Lower lobe of right lung (tissue), 2 donors: ENCODE measurements at regions not wholly inside any gene's neighbourhood (a gene's known extent, or its start where the extent isn't known, plus 50 kb on each side); places are given as distances from the start of the nearest gene placed in this dataset.

ENCODE experiments used
- ATAC-seq, 2 donors: fragments of 200-7000 bp; cut with Tn5 transposase; one replicate each; pipeline ENCODE4 v1.9.1; 2020 to 2022; ENCODE audit warnings: mild to moderate bottlenecking in 2 of 2, moderate library complexity in 2 of 2
- DNase-seq: peaks from one replicate; pipeline ENCODE4 v3.0.0-alpha.2; 2020
- H3K27ac ChIP-seq: fragments of 200-600 bp; one replicate; pipeline ENCODE4 v1.8.0; 2022
- H3K27me3 ChIP-seq: fragments of 200-600 bp; one replicate; pipeline ENCODE4 v1.8.0; 2022; ENCODE audit warnings: low read depth
- H3K36me3 ChIP-seq: fragments of 200-600 bp; one replicate; pipeline ENCODE4 v1.8.0; 2022; ENCODE audit warnings: mild to moderate bottlenecking
- H3K4me1 ChIP-seq: fragments of 200-600 bp; one replicate; pipeline ENCODE4 v1.8.0; 2022
- H3K4me3 ChIP-seq: fragments of 200-600 bp; one replicate; pipeline ENCODE4 v1.8.0; 2022; ENCODE audit warnings: mild to moderate bottlenecking
- H3K9me3 ChIP-seq: fragments of 200-600 bp; one replicate; pipeline ENCODE4 v1.8.0; 2022
- intact Hi-C: fragments of 100-400 bp; cut with DNase I; formaldehyde crosslinking; loops from one replicate; pipeline ENCODE4 v1.11.0; 2022
- TF ChIP-seq, protein P1 (sequence below): fragments of 200-600 bp; IDR thresholded peaks from one replicate; pipeline ENCODE4 v1.8.0; 2022; ENCODE audit warnings: antibody characterized with exemption, mild to moderate bottlenecking
- donor health status: DM: no; HTN: yes; CAD: no; lungs with severe emphysema.

DNA sequence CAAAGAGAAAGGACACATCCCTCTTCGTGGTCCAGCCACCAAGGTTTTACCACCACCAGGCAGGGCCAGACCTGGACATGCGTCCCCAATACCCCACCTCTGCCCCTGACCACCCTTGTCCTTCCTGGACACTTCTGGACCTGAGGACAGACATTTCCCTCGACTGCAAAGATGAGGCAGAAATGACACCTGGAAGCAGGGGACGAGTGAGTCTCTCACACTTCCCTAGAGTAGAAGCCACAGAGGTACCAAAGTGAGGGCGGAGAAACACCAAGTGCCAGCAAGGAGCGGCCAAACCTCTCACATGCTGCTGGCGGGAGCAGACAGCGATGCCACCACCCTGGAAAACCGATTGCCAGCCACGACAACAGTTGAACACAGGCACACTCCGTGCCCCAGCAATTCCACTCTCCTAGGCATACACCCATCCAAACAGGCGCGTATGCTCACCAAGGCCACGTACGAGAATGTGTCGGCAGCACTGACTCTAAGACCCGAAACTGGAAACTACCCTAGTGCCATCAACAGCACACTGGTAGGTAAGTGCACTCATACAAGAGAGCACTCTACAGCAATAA is 207.0 kb upstream of the NSMCE3 start:
- DNase-seq (no peak), ATAC-seq (no peak)
- TF ChIP-seq, protein P1, sequence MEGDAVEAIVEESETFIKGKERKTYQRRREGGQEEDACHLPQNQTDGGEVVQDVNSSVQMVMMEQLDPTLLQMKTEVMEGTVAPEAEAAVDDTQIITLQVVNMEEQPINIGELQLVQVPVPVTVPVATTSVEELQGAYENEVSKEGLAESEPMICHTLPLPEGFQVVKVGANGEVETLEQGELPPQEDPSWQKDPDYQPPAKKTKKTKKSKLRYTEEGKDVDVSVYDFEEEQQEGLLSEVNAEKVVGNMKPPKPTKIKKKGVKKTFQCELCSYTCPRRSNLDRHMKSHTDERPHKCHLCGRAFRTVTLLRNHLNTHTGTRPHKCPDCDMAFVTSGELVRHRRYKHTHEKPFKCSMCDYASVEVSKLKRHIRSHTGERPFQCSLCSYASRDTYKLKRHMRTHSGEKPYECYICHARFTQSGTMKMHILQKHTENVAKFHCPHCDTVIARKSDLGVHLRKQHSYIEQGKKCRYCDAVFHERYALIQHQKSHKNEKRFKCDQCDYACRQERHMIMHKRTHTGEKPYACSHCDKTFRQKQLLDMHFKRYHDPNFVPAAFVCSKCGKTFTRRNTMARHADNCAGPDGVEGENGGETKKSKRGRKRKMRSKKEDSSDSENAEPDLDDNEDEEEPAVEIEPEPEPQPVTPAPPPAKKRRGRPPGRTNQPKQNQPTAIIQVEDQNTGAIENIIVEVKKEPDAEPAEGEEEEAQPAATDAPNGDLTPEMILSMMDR, result no peak

GRCh38 chr15:29475096-29475495 is 205.5 kb upstream of the NSMCE3 start:
- TF ChIP-seq, protein P1, result no peak
- no peak overlapping the region for H3K4me3 ChIP-seq
- no peak overlapping the region for H3K27ac ChIP-seq
- intact Hi-C loops, result no loop called here
- no peaks in the 10 kb centered on the region for H3K27me3 ChIP-seq
- H3K4me1 ChIP-seq, result no peaks in the 10 kb centered on the region
- H3K36me3 ChIP-seq, result no peaks in the 10 kb centered on the region
- no peaks in the 10 kb centered on the region for H3K9me3 ChIP-seq
- DNase-seq, result no peak
- no peak for ATAC-seq

More for the DNA sequence above, 207.0 kb upstream of the NSMCE3 start:
- no peaks in the 10 kb centered on the region for H3K36me3 ChIP-seq
- H3K27ac ChIP-seq, result no peak overlapping the region
- intact Hi-C loops, result no loop called here
- H3K4me3 ChIP-seq, result no peak overlapping the region
- H3K27me3 ChIP-seq, result no peaks in the 10 kb centered on the region
- no peaks in the 10 kb centered on the region for H3K4me1 ChIP-seq
- H3K9me3 ChIP-seq, result no peaks in the 10 kb centered on the region

DNA sequence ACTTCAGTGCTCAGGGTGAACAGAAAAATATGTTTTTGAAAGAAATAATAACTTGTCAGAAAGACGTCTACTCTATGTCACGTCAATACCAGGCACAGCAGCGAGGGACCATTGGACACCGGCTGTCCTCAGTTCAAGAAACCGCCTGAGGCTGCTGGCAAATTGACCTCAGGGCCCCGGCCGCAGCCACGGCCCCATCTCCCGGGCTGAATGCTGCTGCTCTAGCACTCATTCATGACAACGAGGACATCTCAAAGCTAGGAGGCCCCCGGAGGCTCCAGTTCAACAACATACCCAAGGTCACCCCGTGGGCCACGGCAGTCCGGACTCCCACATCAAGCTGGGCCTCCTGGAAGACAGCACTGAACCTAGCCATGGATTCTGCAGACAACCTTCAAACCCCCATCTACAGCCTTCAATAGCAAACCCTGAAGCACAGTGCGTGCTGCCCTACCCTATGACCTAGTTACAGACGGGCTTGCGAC is 204.0 kb upstream of the NSMCE3 start:
- ATAC-seq (no peak), DNase-seq (no peak)
- TF ChIP-seq, protein P1, result no peak
- Histone ChIP-seq H3K27ac (no peak overlapping the region), H3K4me1 (no peaks in the 10 kb centered on the region), H3K36me3 (no peaks in the 10 kb centered on the region), H3K9me3 (no peaks in the 10 kb centered on the region), H3K27me3 (no peaks in the 10 kb centered on the region), H3K4me3 (no peak overlapping the region)
- intact Hi-C loops, result no loop called here

- Histone ChIP-seq H3K36me3 (no peaks in the 10 kb centered on the region), H3K4me1 (no peaks in the 10 kb centered on the region), H3K27ac (no peak overlapping the region), H3K9me3 (no peaks in the 10 kb centered on the region), H3K4me3 (no peak overlapping the region), H3K27me3 (no peaks in the 10 kb centered on the region)
- ATAC-seq, result peak in 1 of 2 donors; percentile 11
- intact Hi-C loops, result no loop called here
- TF ChIP-seq, protein P1, result no peak
- DNase-seq, result no peak
These were observed 203.4 kb upstream of the NSMCE3 start for GRCh38 chr15:29472901-29473445.

GRCh38 chr15:29471757-29472156 is 202.1 kb upstream of the NSMCE3 start:
- Histone ChIP-seq H3K27me3 (no peaks in the 10 kb centered on the region), H3K4me3 (no peak overlapping the region), H3K27ac (no peak overlapping the region), H3K9me3 (no peaks in the 10 kb centered on the region), H3K36me3 (no peaks in the 10 kb centered on the region), H3K4me1 (no peaks in the 10 kb centered on the region)
- no peak for ATAC-seq
- TF ChIP-seq, protein P1, result no peak
- intact Hi-C loops, result no loop called here
- DNase-seq, result no peak
